ENCODE measurements at regions not wholly inside any gene's neighbourhood (a gene's known extent, or its start where the extent isn't known, plus 50 kb on each side); places are given as distances from the start of the nearest gene placed in this dataset.

GRCh38 chr20:4067600-4068261 lies 52.4 kb upstream of the RNF24 start:
- TF ChIP-seq, protein P1, sequence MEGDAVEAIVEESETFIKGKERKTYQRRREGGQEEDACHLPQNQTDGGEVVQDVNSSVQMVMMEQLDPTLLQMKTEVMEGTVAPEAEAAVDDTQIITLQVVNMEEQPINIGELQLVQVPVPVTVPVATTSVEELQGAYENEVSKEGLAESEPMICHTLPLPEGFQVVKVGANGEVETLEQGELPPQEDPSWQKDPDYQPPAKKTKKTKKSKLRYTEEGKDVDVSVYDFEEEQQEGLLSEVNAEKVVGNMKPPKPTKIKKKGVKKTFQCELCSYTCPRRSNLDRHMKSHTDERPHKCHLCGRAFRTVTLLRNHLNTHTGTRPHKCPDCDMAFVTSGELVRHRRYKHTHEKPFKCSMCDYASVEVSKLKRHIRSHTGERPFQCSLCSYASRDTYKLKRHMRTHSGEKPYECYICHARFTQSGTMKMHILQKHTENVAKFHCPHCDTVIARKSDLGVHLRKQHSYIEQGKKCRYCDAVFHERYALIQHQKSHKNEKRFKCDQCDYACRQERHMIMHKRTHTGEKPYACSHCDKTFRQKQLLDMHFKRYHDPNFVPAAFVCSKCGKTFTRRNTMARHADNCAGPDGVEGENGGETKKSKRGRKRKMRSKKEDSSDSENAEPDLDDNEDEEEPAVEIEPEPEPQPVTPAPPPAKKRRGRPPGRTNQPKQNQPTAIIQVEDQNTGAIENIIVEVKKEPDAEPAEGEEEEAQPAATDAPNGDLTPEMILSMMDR (IDR thresholded peaks at IDR 0.05), result no peak

- TF ChIP-seq, protein P1 (IDR thresholded peaks at IDR 0.05), result no peak
Observed at GRCh38 chr20:4066551-4066950, 51.2 kb upstream of the RNF24 start.

GRCh38 chr20:4065391-4065844 lies 50.1 kb upstream of the RNF24 start:
- TF ChIP-seq, protein P1 (IDR thresholded peaks at IDR 0.05), result no peak

All from LNCAP (cell line).